ENCODE measurements at regions not wholly inside any gene's neighbourhood (a gene's known extent, or its start where the extent isn't known, plus 50 kb on each side); places are given as distances from the start of the nearest gene placed in this dataset.

GRCh38 chr9:96045811-96046210, 170.3 kb downstream of the ERCC6L2 start:
- no peak for TF ChIP-seq POLR2AphosphoS5 (IDR thresholded peaks at IDR 0.05; ENCODE audit: low read depth, low read length)
- TF ChIP-seq CHD1 (IDR thresholded peaks at IDR 0.05; ENCODE audit: low read depth, low read length): no peak
- TF ChIP-seq TEAD4 (IDR thresholded peaks at IDR 0.05; ENCODE audit: low read depth, low read length): no peak
- TF ChIP-seq POLR2A (IDR thresholded peaks at IDR 0.05; ENCODE audit: control extremely low read depth in 1 of 2, low read depth in 2 of 2, low read length in 2 of 2): no peak
- TF ChIP-seq SP1 (IDR thresholded peaks at IDR 0.05; ENCODE audit: low read depth, low read length): no peak
- no peak for TF ChIP-seq HDAC2 (IDR thresholded peaks at IDR 0.05; ENCODE audit: borderline replicate concordance in 1 of 2, low read depth in 2 of 2, low read length in 2 of 2)
- no peak for TF ChIP-seq CTCF (IDR thresholded peaks at IDR 0.05; ENCODE audit: control extremely low read depth in 1 of 3, insufficient read depth in 1 of 3, low read depth in 1 of 3, low read length in 3 of 3)
- no peak for TF ChIP-seq RNF2 (IDR thresholded peaks at IDR 0.05; ENCODE audit: borderline replicate concordance, low read depth, low read length, missing control alignments, poor library complexity, severe bottlenecking)
- no peak for TF ChIP-seq SP2 (IDR thresholded peaks at IDR 0.05; ENCODE audit: low read length)
- TF ChIP-seq MAFK (IDR thresholded peaks at IDR 0.05; ENCODE audit: low read depth, low read length): no peak
- TF ChIP-seq KDM4A (IDR thresholded peaks at IDR 0.05; ENCODE audit: low read depth, low read length, severe bottlenecking): no peak
